HEK293T (cell line): ENCODE measurements at regions not wholly inside any gene's neighbourhood (a gene's known extent, or its start where the extent isn't known, plus 50 kb on each side); places are given as distances from the start of the nearest gene placed in this dataset.
"Not testable (repeated sequence)": the region's sequence is repeated elsewhere in the genome, so short reads cannot be mapped to it uniquely, and the experiment has no call there.

Experiments
- CTCF ChIA-PET: fragments of 350-600 bp; formaldehyde crosslinking; extraction: SDS; loops from one replicate; lab custom pipeline; 2021; ENCODE audit warnings: antibody characterized with exemption, inconsistent platforms; lab: Yijun Ruan, JAX
- POLR2A ChIA-PET: fragments of 350-600 bp; formaldehyde crosslinking; extraction: SDS; loops from one replicate; lab custom pipeline; 2020; ENCODE audit warnings: antibody characterized with exemption, inconsistent platforms; lab: Yijun Ruan, JAX
- DNase-seq: peaks from one replicate; pipeline ENCODE4 v3.0.0; 2012; ENCODE audit warnings: mixed read lengths; ENCODE audit errors: extremely low spot score
- ARNT ChIP-seq: fragments of 450-650 bp; IDR thresholded peaks from 2 replicates; pipeline ENCODE4 v1.6.1; 2017; ENCODE audit warnings: mild to moderate bottlenecking
- BHLHE40 ChIP-seq: fragments of 450-650 bp; IDR thresholded peaks from 2 replicates; pipeline ENCODE4 v1.6.1; 2016; ENCODE audit warnings: mild to moderate bottlenecking, moderate library complexity, borderline replicate concordance
- CTBP1 ChIP-seq: fragments of 450-650 bp; IDR thresholded peaks from 2 replicates; pipeline ENCODE4 v1.6.1; 2016; ENCODE audit warnings: borderline replicate concordance
- ELF4 ChIP-seq: fragments of 450-650 bp; IDR thresholded peaks from 2 replicates; pipeline ENCODE4 v1.6.1; 2017; ENCODE audit warnings: antibody characterized with exemption
- FOXA1 ChIP-seq: fragments of 450-650 bp; IDR thresholded peaks from 2 replicates; pipeline ENCODE4 v1.6.1; 2016; ENCODE audit warnings: mild to moderate bottlenecking
- FOXK2 ChIP-seq: fragments of 450-650 bp; IDR thresholded peaks from 2 replicates; pipeline ENCODE4 v1.6.1; 2016; ENCODE audit warnings: mild to moderate bottlenecking
- FOXM1 ChIP-seq: fragments of 450-650 bp; IDR thresholded peaks from 2 replicates; pipeline ENCODE4 v1.6.1; 2017; ENCODE audit warnings: mild to moderate bottlenecking, borderline replicate concordance
- HDGF ChIP-seq: fragments of 450-650 bp; IDR thresholded peaks from 2 replicates; pipeline ENCODE4 v1.6.1; 2017; ENCODE audit warnings: antibody characterized with exemption, borderline replicate concordance
- L3MBTL2 ChIP-seq: fragments of 450-650 bp; conservative IDR thresholded peaks from 2 replicates; pipeline ENCODE4 v1.6.1; 2016; ENCODE audit warnings: mild to moderate bottlenecking
- LEF1 ChIP-seq: fragments of 450-650 bp; IDR thresholded peaks from 2 replicates; pipeline ENCODE4 v1.6.1; 2017; ENCODE audit warnings: mild to moderate bottlenecking, borderline replicate concordance
- NFRKB ChIP-seq: fragments of 450-650 bp; IDR thresholded peaks from 2 replicates; pipeline ENCODE4 v1.6.1; 2016; ENCODE audit warnings: mild to moderate bottlenecking, moderate library complexity
- PKNOX1 ChIP-seq: fragments of 450-650 bp; IDR thresholded peaks from 2 replicates; pipeline ENCODE4 v1.6.1; 2016
- SP1 ChIP-seq: fragments of 450-650 bp; IDR thresholded peaks from 2 replicates; pipeline ENCODE4 v1.6.1; 2017
- SUZ12 ChIP-seq: fragments of 450-650 bp; IDR thresholded peaks from 2 replicates; pipeline ENCODE4 v1.6.1; 2016; ENCODE audit warnings: mild to moderate bottlenecking
- TARDBP ChIP-seq: fragments of 450-650 bp; IDR thresholded peaks from 2 replicates; pipeline ENCODE4 v1.6.1; 2016
- ZNF384 ChIP-seq: fragments of 450-650 bp; IDR thresholded peaks from 2 replicates; pipeline ENCODE4 v1.6.1; 2016

DNA sequence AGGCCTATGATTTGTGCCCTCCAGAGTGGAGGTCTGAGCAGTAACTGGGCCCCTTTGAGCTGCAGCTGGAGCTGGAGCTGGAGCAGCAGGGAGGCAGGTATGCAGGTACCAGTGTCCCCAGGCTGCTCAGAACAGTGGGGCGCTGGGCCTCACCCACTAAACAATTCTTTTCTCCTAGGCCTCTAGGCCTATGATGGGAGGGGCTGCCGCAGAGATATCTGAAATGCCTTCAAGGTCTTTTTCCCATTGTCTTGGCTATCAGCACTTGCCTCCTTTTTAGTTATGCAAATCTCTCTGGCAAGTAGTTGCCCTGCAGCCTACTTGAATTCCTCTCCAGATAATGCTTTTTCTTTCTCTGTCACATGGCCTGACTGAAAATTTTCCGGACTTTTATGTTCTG is 79.7 kb upstream of the OTUD4 start:
- ChIA-PET POLR2A (no interaction called here), CTCF (no interaction called here)
- TF ChIP-seq SUZ12: no peak
- TF ChIP-seq TARDBP: no peak
- no peak for TF ChIP-seq BHLHE40
- TF ChIP-seq SP1: no peak
- no peak for TF ChIP-seq FOXK2
- no peak for TF ChIP-seq ZNF384
- no peak for DNase-seq

- POLR2A ChIA-PET, DNase-seq, CTCF ChIA-PET: not testable (repeated sequence)
Measured at GRCh38 chr4:145255311-145255710, 74.9 kb upstream of the OTUD4 start.

- ChIA-PET POLR2A (no interaction called here), CTCF (no interaction called here)
- no peak for TF ChIP-seq ELF4
- no peak for TF ChIP-seq FOXM1
- TF ChIP-seq HDGF: no peak
- TF ChIP-seq LEF1: no peak
- no peak for TF ChIP-seq NFRKB
- no peak for TF ChIP-seq FOXA1
- TF ChIP-seq TARDBP: no peak
- no peak for TF ChIP-seq SP1
- no peak for TF ChIP-seq BHLHE40
- no peak for TF ChIP-seq PKNOX1
- TF ChIP-seq SUZ12: no peak
- TF ChIP-seq L3MBTL2: no peak
- no peak for TF ChIP-seq ZNF384
- no peak for TF ChIP-seq CTBP1
- TF ChIP-seq ARNT: no peak
- TF ChIP-seq FOXK2: no peak
- no peak for DNase-seq
Measured at GRCh38 chr4:145252190-145252589, 71.8 kb upstream of the OTUD4 start.

DNA sequence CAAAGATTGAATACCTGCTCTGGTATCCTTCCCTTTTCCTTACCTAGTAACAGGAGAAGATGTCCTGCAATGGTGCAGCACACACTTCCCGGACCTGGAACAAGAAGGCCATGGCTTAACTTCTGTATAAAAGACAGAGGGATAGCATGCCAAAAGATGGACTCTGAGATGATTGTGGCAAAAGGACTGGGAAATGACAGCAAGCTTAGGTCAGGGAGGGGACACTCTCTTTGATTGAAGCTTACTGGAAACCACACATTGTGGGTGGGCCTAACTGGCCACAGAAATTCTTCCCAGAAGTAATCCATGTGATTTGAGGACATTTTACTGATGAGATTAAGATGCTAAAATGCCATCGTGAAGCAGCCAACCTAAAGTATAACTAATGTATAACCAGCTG is 71.0 kb upstream of the OTUD4 start:
- TF ChIP-seq HDGF: no peak
- TF ChIP-seq PKNOX1: no peak
- TF ChIP-seq CTBP1: no peak
- TF ChIP-seq ARNT: no peak
- TF ChIP-seq BHLHE40: no peak
- no peak for TF ChIP-seq SP1
- no peak for TF ChIP-seq ELF4
- no peak for TF ChIP-seq FOXA1
- no peak for TF ChIP-seq NFRKB
- no peak for TF ChIP-seq FOXM1
- TF ChIP-seq ZNF384: no peak
- TF ChIP-seq FOXK2: no peak
- TF ChIP-seq L3MBTL2: no peak
- POLR2A ChIA-PET: no interaction called here
- DNase-seq: no peak
- CTCF ChIA-PET: interaction anchor here (1.3 kb wide), 1 partner anchor 17 kb away, joined by 5 read pairs; no protein-coding TSS in a partner anchor

GRCh38 chr4:145248971-145249370 is 68.6 kb upstream of the OTUD4 start:
- POLR2A ChIA-PET: no interaction called here
- no peak for DNase-seq
- CTCF ChIA-PET: no interaction called here
- TF ChIP-seq SP1: no peak
- no peak for TF ChIP-seq SUZ12
- TF ChIP-seq HDGF: no peak
- TF ChIP-seq ZNF384: no peak
- TF ChIP-seq CTBP1: no peak
- TF ChIP-seq ELF4: no peak
- no peak for TF ChIP-seq FOXA1
- TF ChIP-seq NFRKB: no peak
- TF ChIP-seq BHLHE40: no peak
- no peak for TF ChIP-seq TARDBP
- TF ChIP-seq FOXK2: no peak
- TF ChIP-seq ARNT: no peak
- no peak for TF ChIP-seq PKNOX1
- TF ChIP-seq L3MBTL2: no peak
- TF ChIP-seq FOXM1: no peak
- TF ChIP-seq LEF1: no peak

GRCh38 chr4:145248502-145248901 is 68.1 kb upstream of the OTUD4 start:
- POLR2A ChIA-PET: no interaction called here
- CTCF ChIA-PET: no interaction called here
- no peak for DNase-seq
- TF ChIP-seq FOXM1 (no peak), LEF1 (no peak), HDGF (no peak), SP1 (no peak), BHLHE40 (no peak), FOXA1 (no peak), ELF4 (no peak), L3MBTL2 (no peak)
